ENCODE measurements at regions not wholly inside any gene's neighbourhood (a gene's known extent, or its start where the extent isn't known, plus 50 kb on each side); places are given as distances from the start of the nearest gene placed in this dataset.
"Not testable (repeated sequence)": the region's sequence is repeated elsewhere in the genome, so short reads cannot be mapped to it uniquely, and the experiment has no call there.

- H3K9me3 ChIP-seq: no peaks in the 10 kb centered on the region
- H3K36me3 ChIP-seq: no peaks in the 10 kb centered on the region
- WGBS, 2 donors: 62 to 74% methylated on average over 4 of the region's 4 CpGs
- DNase-seq: no peak
- no peak overlapping the region for H3K27ac ChIP-seq
- H3K27me3 ChIP-seq: no peaks in the 10 kb centered on the region
- H3K4me1 ChIP-seq: no peaks in the 10 kb centered on the region
- TF ChIP-seq CTCF (IDR thresholded peaks at IDR 0.05) (no peak), POLR2A (IDR thresholded peaks at IDR 0.05) (no peak)
- H3K4me3 ChIP-seq (replicated peaks in 1 of 3): no peak overlapping the region
- intact Hi-C loops (cut with DNase I): no loop called here
Observed at GRCh38 chr5:97986069-97986468, 787.4 kb upstream of the RGMB start.

DNA sequence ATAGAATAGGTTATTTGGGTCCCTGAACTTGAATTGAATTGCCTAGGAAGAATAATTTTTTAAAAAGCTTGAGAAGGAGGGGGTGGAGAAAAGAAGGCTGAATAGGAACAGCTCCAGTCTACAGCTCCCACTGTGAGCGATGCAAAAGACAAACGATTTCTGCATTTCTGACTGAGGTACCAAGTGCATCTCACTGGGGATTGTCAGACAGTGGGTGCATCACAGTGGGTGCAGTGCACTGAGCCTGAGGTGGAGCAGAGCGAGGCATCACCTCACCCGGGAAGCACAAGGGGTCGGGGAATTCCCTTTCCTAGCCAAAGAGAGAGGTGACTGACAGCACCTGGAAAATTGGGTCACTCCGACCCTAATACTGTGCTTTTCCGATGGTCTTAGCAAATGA lies 782.2 kb upstream of the RGMB start:
- no peak overlapping the region for H3K4me3 ChIP-seq (replicated peaks in 1 of 3)
- H3K36me3 ChIP-seq: no peaks in the 10 kb centered on the region
- no peak overlapping the region for H3K27ac ChIP-seq
- WGBS, 2 donors: 85 to 94% methylated on average over 7 of the region's 7 CpGs
- TF ChIP-seq POLR2A (IDR thresholded peaks at IDR 0.05): no peak
- TF ChIP-seq CTCF (IDR thresholded peaks at IDR 0.05): no peak
- H3K4me1 ChIP-seq: no peaks in the 10 kb centered on the region
- H3K27me3 ChIP-seq: no peaks in the 10 kb centered on the region
- intact Hi-C loops (cut with DNase I): no loop called here
- DNase-seq: no peak
- H3K9me3 ChIP-seq: no peaks in the 10 kb centered on the region

DNA sequence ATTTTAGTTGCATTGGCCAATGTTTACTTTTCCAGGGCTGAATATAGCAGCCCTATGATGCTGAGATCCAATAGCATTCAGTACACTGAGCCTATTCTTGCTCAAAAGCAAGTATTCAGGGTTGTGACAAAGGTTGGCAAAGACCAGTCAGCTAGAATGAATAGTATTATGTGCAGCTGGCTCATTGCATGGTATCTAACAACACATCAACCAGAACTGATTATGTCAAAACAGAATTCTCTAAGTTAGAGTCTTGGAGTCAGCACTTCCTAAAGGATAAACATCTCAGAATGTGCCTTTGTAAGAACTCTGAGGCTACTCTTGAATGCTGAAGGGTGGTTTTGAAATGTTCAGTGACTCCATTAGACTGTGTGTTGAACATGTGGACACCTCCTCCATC lies 774.5 kb upstream of the RGMB start:
- Histone ChIP-seq H3K36me3 (no peaks in the 10 kb centered on the region), H3K27me3 (no peaks in the 10 kb centered on the region), H3K9me3 (no peaks in the 10 kb centered on the region), H3K4me1 (no peaks in the 10 kb centered on the region), H3K4me3 (replicated peaks in 1 of 3) (no peak overlapping the region), H3K27ac (no peak overlapping the region)
- intact Hi-C loops (cut with DNase I): no loop called here
- no peak for DNase-seq
- TF ChIP-seq CTCF (IDR thresholded peaks at IDR 0.05): no peak
- no peak for TF ChIP-seq POLR2A (IDR thresholded peaks at IDR 0.05)

DNA sequence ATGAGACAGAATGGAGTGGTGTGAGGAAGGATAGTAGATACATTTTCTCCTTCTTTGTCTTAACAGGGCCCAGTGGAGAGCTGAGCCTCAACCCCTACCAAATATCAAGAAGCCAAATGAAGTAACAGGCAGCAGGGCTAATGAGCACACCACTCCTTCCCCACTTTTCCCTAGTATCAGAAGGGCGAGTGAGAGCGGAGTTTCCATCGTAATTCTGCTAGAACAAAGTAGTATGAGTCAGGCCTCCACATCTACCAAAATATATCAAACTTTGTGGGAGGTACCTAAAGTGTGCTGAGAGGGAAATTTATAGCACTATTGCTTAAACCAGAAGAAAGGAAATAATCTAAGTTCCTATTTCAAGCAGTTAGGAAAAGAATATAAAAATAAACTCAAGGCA lies 769.0 kb upstream of the RGMB start:
- H3K4me3 ChIP-seq (replicated peaks in 1 of 3): no peak overlapping the region
- TF ChIP-seq POLR2A (IDR thresholded peaks at IDR 0.05): no peak

DNA sequence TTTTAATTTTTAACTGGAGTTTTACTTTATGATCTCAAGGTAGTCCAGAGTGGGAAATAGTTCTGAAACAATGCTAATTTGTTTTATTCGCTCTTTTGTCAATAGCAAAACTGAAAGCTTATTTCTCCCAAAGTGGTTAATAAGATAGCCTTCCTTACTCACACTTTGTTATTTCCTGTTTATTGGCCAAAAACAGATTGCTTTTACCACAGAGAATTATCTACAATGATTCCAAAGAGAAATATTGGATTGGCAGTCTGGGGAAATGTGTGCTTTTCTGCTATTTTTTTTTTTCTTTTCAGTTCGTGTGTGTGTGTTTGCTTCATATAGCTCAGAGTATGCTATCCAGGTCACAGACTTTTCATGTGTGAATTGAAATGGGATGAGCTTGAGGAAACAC lies 756.7 kb upstream of the RGMB start:
- WGBS, 2 donors: 65 to 72% methylated on average over 2 of the region's 2 CpGs
- intact Hi-C loops (cut with DNase I): no loop called here
- no peak for DNase-seq
- H3K9me3 ChIP-seq: no peaks in the 10 kb centered on the region
- no peak overlapping the region for H3K4me3 ChIP-seq (replicated peaks in 1 of 3)
- H3K36me3 ChIP-seq: no peaks in the 10 kb centered on the region
- no peaks in the 10 kb centered on the region for H3K4me1 ChIP-seq
- H3K27me3 ChIP-seq: no peaks in the 10 kb centered on the region
- H3K27ac ChIP-seq: no peak overlapping the region
- no peak for TF ChIP-seq POLR2A (IDR thresholded peaks at IDR 0.05)
- no peak for TF ChIP-seq CTCF (IDR thresholded peaks at IDR 0.05)

More for the DNA sequence above, 769.0 kb upstream of the RGMB start:
- intact Hi-C loops (cut with DNase I): no loop called here
- DNase-seq: no peak
- WGBS, 2 donors: 82 to 97% methylated on average over 3 of the region's 3 CpGs
- Histone ChIP-seq H3K27ac (no peak overlapping the region), H3K36me3 (no peaks in the 10 kb centered on the region), H3K9me3 (no peaks in the 10 kb centered on the region), H3K27me3 (no peaks in the 10 kb centered on the region), H3K4me1 (no peaks in the 10 kb centered on the region)

DNA sequence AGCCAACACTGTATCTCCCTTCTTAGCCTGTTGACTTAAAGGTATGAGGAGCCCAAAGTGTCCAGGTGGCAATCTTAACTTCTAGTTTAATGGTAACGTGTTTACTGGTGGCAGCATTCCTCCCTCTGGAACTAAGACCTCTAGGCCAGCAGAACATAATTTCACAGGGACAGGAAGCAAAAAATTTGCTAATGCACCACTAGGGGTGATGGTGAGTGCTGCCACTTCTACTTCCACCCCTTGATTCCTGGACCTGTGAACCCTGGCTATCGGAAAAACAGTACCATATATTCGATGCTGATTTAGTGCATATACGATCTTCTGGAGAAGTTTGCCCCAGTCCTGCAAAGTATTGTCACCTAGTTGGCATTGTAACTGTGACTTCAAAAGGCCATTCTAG lies 743.2 kb upstream of the RGMB start:
- H3K27me3 ChIP-seq; H3K27ac ChIP-seq; H3K36me3 ChIP-seq; DNase-seq; H3K9me3 ChIP-seq; intact Hi-C loops (cut with DNase I); H3K4me3 ChIP-seq (replicated peaks in 1 of 3); H3K4me1 ChIP-seq: not testable (repeated sequence)
- WGBS, 2 donors: 90 to 92% methylated on average over 4 of the region's 4 CpGs

GRCh38 chr5:98031036-98031435 lies 742.4 kb upstream of the RGMB start:
- H3K4me3 ChIP-seq (replicated peaks in 1 of 3); H3K27me3 ChIP-seq; intact Hi-C loops (cut with DNase I); DNase-seq; H3K27ac ChIP-seq; H3K36me3 ChIP-seq; H3K4me1 ChIP-seq; H3K9me3 ChIP-seq: not testable (repeated sequence)
- WGBS, 2 donors: 85 to 93% methylated on average over 4 to 5 of the region's 5 CpGs
